Nephron progenitor cell (in vitro differentiated cells): ENCODE measurements at regions not wholly inside any gene's neighbourhood (a gene's known extent, or its start where the extent isn't known, plus 50 kb on each side); places are given as distances from the start of the nearest gene placed in this dataset.
A peak's percentile ranks its signal among the peaks of the same experiment; 100 is the strongest.

Source experiments
- DNase-seq: peaks from one replicate; pipeline ENCODE4 v3.0.0; 2021
- H3K27ac Mint-ChIP-seq: 2 replicates; pipeline ENCODE4 v1.8.0; 2021; ENCODE audit warnings: mild to moderate bottlenecking, moderate library complexity, mixed read lengths
- H3K27me3 Mint-ChIP-seq: 2 replicates; pipeline ENCODE4 v1.8.0; 2021; ENCODE audit warnings: mild to moderate bottlenecking, low read depth, mixed read lengths; ENCODE audit not compliant: poor library complexity
- H3K36me3 Mint-ChIP-seq: 2 replicates; pipeline ENCODE4 v1.8.0; 2021; ENCODE audit warnings: low read depth, mixed read lengths
- H3K4me1 Mint-ChIP-seq: 2 replicates; pipeline ENCODE4 v1.8.0; 2021; ENCODE audit warnings: mixed read lengths
- H3K4me3 Mint-ChIP-seq: 2 replicates; pipeline ENCODE4 v1.8.0; 2021; ENCODE audit warnings: mild to moderate bottlenecking, moderate library complexity, mixed read lengths
- H3K9me3 Mint-ChIP-seq: 2 replicates; pipeline ENCODE4 v1.8.0; 2021; ENCODE audit warnings: mild to moderate bottlenecking, moderate library complexity, mixed read lengths
- CTCF ChIP-seq: fragments of 200-600 bp; sonication (generic); IDR thresholded peaks from 2 replicates; pipeline ENCODE4 v1.5.0; 2021; ENCODE audit warnings: antibody characterized with exemption

- no peak for TF ChIP-seq CTCF
- peaks cover 3% of the 10 kb centered on the region for H3K27me3 Mint-ChIP-seq
- H3K9me3 Mint-ChIP-seq: peaks cover 17% of the 10 kb centered on the region
- no peak overlapping the region for H3K4me3 Mint-ChIP-seq
- H3K27ac Mint-ChIP-seq: no peak overlapping the region
- peaks cover 52% of the 10 kb centered on the region for H3K4me1 Mint-ChIP-seq
- no peak for DNase-seq
- no peaks in the 10 kb centered on the region for H3K36me3 Mint-ChIP-seq
These were observed 121.4 kb upstream of the MLN start for GRCh38 chr6:33925210-33925609.

GRCh38 chr6:33924681-33925080 is 120.9 kb upstream of the MLN start:
- H3K27ac Mint-ChIP-seq: no peak overlapping the region
- H3K27me3 Mint-ChIP-seq: peaks cover 3% of the 10 kb centered on the region
- no peak overlapping the region for H3K4me3 Mint-ChIP-seq
- no peak for TF ChIP-seq CTCF
- H3K36me3 Mint-ChIP-seq: no peaks in the 10 kb centered on the region
- DNase-seq: no peak
- peaks cover 17% of the 10 kb centered on the region for H3K9me3 Mint-ChIP-seq
- H3K4me1 Mint-ChIP-seq: peaks cover 50% of the 10 kb centered on the region

GRCh38 chr6:33923857-33924514 is 120.2 kb upstream of the MLN start:
- no peaks in the 10 kb centered on the region for H3K36me3 Mint-ChIP-seq
- H3K27me3 Mint-ChIP-seq: peaks cover 3% of the 10 kb centered on the region
- no peak overlapping the region for H3K4me3 Mint-ChIP-seq
- peaks cover 17% of the 10 kb centered on the region for H3K9me3 Mint-ChIP-seq
- no peak for DNase-seq
- peaks cover 51% of the 10 kb centered on the region for H3K4me1 Mint-ChIP-seq
- TF ChIP-seq CTCF: no peak
- H3K27ac Mint-ChIP-seq: no peak overlapping the region

GRCh38 chr6:33921745-33922144 is 117.9 kb upstream of the MLN start:
- DNase-seq: no peak
- TF ChIP-seq CTCF: no peak
- Mint-ChIP-seq H3K27ac (peak overlapping the region; percentile 49), H3K4me1 (peaks cover 46% of the 10 kb centered on the region), H3K4me3 (no peak overlapping the region), H3K9me3 (no peaks in the 10 kb centered on the region), H3K27me3 (peaks cover 3% of the 10 kb centered on the region), H3K36me3 (no peaks in the 10 kb centered on the region)

GRCh38 chr6:33918175-33918695 is 114.4 kb upstream of the MLN start:
- no peak overlapping the region for H3K27ac Mint-ChIP-seq
- no peaks in the 10 kb centered on the region for H3K36me3 Mint-ChIP-seq
- peaks cover 35% of the 10 kb centered on the region for H3K4me1 Mint-ChIP-seq
- H3K4me3 Mint-ChIP-seq: no peak overlapping the region
- no peak for TF ChIP-seq CTCF
- H3K9me3 Mint-ChIP-seq: no peaks in the 10 kb centered on the region
- no peak for DNase-seq
- peaks cover 11% of the 10 kb centered on the region for H3K27me3 Mint-ChIP-seq

- Mint-ChIP-seq H3K4me3 (no peak overlapping the region), H3K27me3 (peaks cover 9% of the 10 kb centered on the region), H3K9me3 (no peaks in the 10 kb centered on the region), H3K4me1 (peaks cover 28% of the 10 kb centered on the region), H3K27ac (no peak overlapping the region), H3K36me3 (no peaks in the 10 kb centered on the region)
- no peak for TF ChIP-seq CTCF
- no peak for DNase-seq
These were observed 111.3 kb upstream of the MLN start for GRCh38 chr6:33915134-33915533.
